BJ (cell line): ENCODE measurements at regions not wholly inside any gene's neighbourhood (a gene's known extent, or its start where the extent isn't known, plus 50 kb on each side); places are given as distances from the start of the nearest gene placed in this dataset.

Experiments
- CTCF ChIA-PET: fragments of 350-600 bp; formaldehyde crosslinking; extraction: SDS; loops from one replicate; lab custom pipeline; 2021; ENCODE audit warnings: antibody characterized with exemption, inconsistent platforms; lab: Yijun Ruan, JAX
- POLR2A ChIA-PET: fragments of 300-600 bp; sonication (Branson Sonifier 250); formaldehyde crosslinking; extraction: SDS; loops from one replicate; lab custom pipeline; 2021; ENCODE audit warnings: antibody characterized with exemption; lab: Charles Lee
- DNase-seq: peaks from one replicate; pipeline ENCODE4 v3.0.0-alpha.2; 2011; ENCODE audit warnings: low read depth
- H3K27me3 ChIP-seq: 2 replicates; pipeline ENCODE4 v1.6.0; 2011; ENCODE audit warnings: low read length; ENCODE audit not compliant: control insufficient read depth, insufficient read depth
- H3K36me3 ChIP-seq: 2 replicates; pipeline ENCODE4 v1.5.1; 2011; ENCODE audit warnings: low read length; ENCODE audit not compliant: control insufficient read depth, insufficient read depth
- H3K4me3 ChIP-seq: 2 replicates; pipeline ENCODE4 v1.5.1; 2011; ENCODE audit warnings: low read depth, mild to moderate bottlenecking, control low read depth, low read length
- TF ChIP-seq, protein P1 (sequence below): IDR thresholded peaks from 2 replicates; pipeline ENCODE4 v1.5.1; 2011; ENCODE audit warnings: low read depth, mild to moderate bottlenecking, control low read depth, inconsistent platforms, low read length, moderate library complexity; ENCODE audit not compliant: insufficient read depth

DNA sequence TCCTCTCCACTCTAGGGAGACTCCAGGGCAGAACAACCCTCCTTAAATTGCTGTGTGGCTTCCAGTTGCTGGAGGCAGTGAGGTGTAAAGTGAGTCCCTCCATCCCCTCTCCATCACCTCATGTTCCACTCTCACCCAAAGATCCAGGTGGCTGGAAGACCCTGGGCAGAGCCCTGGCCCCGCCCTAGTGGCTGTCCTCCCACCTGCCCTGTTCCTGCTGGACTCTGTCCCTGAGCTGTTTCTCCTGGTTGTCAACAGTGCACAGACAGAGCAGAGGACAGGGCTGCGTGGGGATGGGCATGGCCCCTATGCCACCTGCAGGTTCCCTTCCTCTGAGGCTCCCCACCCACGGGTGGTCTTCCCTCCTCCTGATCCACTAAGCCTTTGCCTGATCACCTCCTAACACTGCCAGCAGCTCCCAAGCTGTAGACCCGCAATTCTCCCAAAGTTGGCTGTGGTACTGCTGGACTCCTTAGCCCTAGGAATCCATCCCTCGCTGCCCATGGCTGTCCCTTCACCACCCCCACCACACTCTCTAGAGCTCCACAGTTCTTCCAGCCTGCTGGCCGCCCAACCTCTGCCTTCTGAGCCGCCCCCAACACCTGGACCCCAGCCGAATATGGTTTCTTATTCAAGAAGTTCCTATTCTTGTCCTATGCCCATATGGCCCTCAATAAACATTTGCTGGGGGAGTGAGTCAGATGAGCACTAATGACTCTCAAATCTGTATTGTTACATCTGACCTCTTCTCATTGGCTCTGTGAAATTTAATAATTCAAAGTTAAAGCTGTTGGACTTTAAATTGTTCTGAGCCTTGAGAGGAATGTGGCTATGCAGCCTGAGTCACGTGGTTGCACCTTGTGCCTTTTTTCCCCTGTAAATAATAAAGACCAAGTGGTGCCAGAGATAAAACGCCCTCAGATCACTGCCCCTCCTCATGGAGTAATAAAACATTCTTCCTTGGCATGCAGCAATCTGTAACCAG, 260.0 kb upstream of the HS6ST1 start:
- ChIA-PET CTCF (no interaction called here), POLR2A (interaction anchor here (0.5 kb wide), 1 partner anchor 9 kb away, joined by 6 read pairs; no protein-coding TSS in a partner anchor)
- no peak for DNase-seq
- TF ChIP-seq, protein P1, sequence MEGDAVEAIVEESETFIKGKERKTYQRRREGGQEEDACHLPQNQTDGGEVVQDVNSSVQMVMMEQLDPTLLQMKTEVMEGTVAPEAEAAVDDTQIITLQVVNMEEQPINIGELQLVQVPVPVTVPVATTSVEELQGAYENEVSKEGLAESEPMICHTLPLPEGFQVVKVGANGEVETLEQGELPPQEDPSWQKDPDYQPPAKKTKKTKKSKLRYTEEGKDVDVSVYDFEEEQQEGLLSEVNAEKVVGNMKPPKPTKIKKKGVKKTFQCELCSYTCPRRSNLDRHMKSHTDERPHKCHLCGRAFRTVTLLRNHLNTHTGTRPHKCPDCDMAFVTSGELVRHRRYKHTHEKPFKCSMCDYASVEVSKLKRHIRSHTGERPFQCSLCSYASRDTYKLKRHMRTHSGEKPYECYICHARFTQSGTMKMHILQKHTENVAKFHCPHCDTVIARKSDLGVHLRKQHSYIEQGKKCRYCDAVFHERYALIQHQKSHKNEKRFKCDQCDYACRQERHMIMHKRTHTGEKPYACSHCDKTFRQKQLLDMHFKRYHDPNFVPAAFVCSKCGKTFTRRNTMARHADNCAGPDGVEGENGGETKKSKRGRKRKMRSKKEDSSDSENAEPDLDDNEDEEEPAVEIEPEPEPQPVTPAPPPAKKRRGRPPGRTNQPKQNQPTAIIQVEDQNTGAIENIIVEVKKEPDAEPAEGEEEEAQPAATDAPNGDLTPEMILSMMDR = no peak
- H3K27me3 ChIP-seq = no peaks in the 10 kb centered on the region
- no peak overlapping the region for H3K4me3 ChIP-seq
- H3K36me3 ChIP-seq = no peaks in the 10 kb centered on the region

DNA sequence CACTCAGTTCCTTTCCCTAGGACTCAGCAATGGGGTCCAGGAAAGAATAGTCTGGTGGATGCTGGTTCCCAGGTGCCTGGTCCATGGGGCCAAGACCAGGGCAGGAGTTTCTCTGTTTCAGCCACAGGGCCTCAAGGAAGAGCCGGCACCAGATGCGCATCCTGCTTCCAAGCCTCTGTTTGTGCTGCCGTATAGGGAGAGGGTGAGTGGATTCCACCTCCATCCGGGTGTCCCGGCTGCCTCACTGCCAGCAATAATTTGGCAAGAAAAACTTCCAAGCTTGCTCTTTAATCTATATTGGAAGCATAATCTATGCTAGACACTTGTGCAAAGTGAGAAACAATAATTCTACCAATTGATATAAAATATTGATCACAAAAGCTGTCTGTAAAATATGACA, 261.2 kb upstream of the HS6ST1 start:
- TF ChIP-seq, protein P1 = no peak
- Histone ChIP-seq H3K4me3 (no peak overlapping the region), H3K27me3 (no peaks in the 10 kb centered on the region), H3K36me3 (no peaks in the 10 kb centered on the region)
- POLR2A ChIA-PET = no interaction called here
- CTCF ChIA-PET = no interaction called here
- DNase-seq = no peak

DNA sequence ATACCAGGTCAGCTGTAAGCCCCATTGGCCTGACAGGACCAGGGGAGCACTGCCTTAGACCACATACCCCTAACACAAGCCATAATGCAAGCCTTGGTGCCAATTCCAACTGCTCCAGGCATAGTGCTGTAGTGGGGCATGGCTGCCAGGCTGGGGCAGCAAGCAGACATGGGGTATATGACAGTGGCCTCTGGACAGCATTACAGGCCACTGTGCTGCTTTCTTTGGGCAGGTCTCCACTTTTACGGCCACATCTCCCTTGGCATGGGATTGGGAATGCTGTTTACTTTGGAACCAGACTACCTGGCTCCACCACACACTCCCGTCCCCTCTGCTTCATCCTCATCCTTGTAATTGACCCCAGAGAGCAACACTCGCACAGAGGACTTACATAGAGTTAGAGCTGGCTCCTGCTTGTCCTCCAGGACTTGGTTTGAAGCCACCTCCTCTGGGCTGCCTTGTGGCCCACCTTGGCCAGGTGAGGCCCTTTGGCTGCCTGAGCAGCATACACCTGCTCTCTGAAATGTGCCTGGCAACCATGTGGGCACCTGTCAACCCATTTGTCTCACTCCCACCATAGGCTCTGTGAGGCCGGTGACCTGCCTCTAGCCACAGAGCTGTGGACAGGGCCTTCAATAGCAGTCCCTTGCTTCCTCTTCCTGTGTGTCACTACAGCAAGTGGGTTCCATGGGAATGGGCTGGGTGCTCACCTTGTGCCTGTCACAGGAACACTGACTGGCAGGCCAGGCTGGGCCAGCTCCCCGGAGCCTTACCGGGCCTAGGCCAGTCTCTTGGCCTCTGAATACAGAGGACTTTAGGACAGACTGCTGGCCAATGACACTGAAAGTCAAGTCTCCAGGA, 262.6 kb upstream of the HS6ST1 start:
- TF ChIP-seq, protein P1 = no peak
- no peak overlapping the region for H3K4me3 ChIP-seq
- ChIA-PET CTCF (no interaction called here), POLR2A (no interaction called here)
- no peak for DNase-seq
- no peaks in the 10 kb centered on the region for H3K27me3 ChIP-seq
- H3K36me3 ChIP-seq = no peaks in the 10 kb centered on the region

DNA sequence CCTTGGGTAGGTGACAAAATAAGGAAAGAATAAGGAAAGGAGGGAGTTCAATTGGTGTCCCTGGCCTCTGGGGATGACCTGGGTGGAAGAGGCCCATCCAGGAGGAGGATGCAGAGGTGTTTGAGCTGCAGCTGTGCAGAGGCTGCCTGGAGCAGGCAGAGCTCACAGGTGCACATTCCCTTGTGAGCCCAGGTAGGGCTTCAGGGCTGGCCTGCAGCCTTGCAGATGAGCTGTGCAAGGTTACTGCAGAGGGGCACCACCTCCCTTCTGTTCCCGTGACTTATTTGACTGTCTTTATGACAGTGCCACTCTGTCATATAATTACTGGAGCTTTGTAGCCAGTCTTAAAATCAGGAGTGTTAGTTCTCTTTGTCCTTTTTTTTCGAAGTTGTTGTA, 263.2 kb upstream of the HS6ST1 start:
- no peak for DNase-seq
- H3K27me3 ChIP-seq = no peaks in the 10 kb centered on the region
- CTCF ChIA-PET = no interaction called here
- no peak overlapping the region for H3K4me3 ChIP-seq
- POLR2A ChIA-PET = no interaction called here
- no peaks in the 10 kb centered on the region for H3K36me3 ChIP-seq
- TF ChIP-seq, protein P1 = no peak
